Tibial nerve (tissue), 4 donors: ENCODE measurements at regions not wholly inside any gene's neighbourhood (a gene's known extent, or its start where the extent isn't known, plus 50 kb on each side); places are given as distances from the start of the nearest gene placed in this dataset.
"Not testable (repeated sequence)": the region's sequence is repeated elsewhere in the genome, so short reads cannot be mapped to it uniquely, and the experiment has no call there.

Source experiments
- DNase-seq, 2 donors: peaks; one replicate each; pipeline ENCODE4 v3.0.0-alpha.2; 2019; ENCODE audit warnings: low spot score in 2 of 2
- H3K27ac ChIP-seq, 4 donors: fragments of 200-600 bp; sonication (generic) in 3 of 4; one replicate each; pipeline ENCODE4 v1.5.1; 2017 to 2019; ENCODE audit warnings: mild to moderate bottlenecking in 1 of 4
- H3K27me3 ChIP-seq, 2 donors: fragments of 200-600 bp; sonication (generic) in 1 of 2; one replicate each; pipeline versions ENCODE4 v1.5.1 to v1.6.0; 2017 to 2019
- H3K36me3 ChIP-seq, 3 donors: fragments of 200-600 bp; sonication (generic); one replicate each; pipeline ENCODE4 v1.5.1; 2018 to 2019
- H3K4me1 ChIP-seq, 4 donors: fragments of 200-600 bp; sonication (generic) in 3 of 4; one replicate each; pipeline ENCODE4 v1.5.1; 2017 to 2019
- H3K4me3 ChIP-seq, 4 donors: fragments of 200-600 bp; sonication (generic) in 3 of 4; one replicate each; pipeline ENCODE4 v1.5.1; 2017 to 2019; ENCODE audit warnings: mild to moderate bottlenecking in 1 of 4, moderate library complexity in 1 of 4
- H3K9me3 ChIP-seq, 4 donors: fragments of 200-600 bp; sonication (generic) in 3 of 4; one replicate each; pipeline ENCODE4 v1.5.1; 2017 to 2019
- EP300 ChIP-seq, 2 donors: sonication (generic); formaldehyde crosslinking; IDR thresholded peaks; one replicate each; pipeline ENCODE4 v1.6.1; 2017; ENCODE audit warnings: antibody characterized with exemption in 2 of 2, mild to moderate bottlenecking in 1 of 2
- POLR2A ChIP-seq, 2 donors: fragments of 450-650 bp; IDR thresholded peaks; one replicate each; pipeline ENCODE4 v1.6.1; 2017; ENCODE audit warnings: antibody characterized with exemption in 2 of 2, mild to moderate bottlenecking in 2 of 2, moderate library complexity in 2 of 2
- WGBS, 2 donors: methylation state at CpG; one replicate each; pipeline ENCODE4 v1.1.5; 2018; 5-methylcytosine and 5-hydroxymethylcytosine counted together
- TF ChIP-seq, protein P1 (sequence below), 5 experiments: fragments of 200-600 bp in 3 of 5; fragments of 450-650 bp in 2 of 5; sonication (generic) in 3 of 5; IDR thresholded peaks; one replicate each; pipeline ENCODE4 v1.5.1; 2016 to 2019; ENCODE audit warnings: antibody characterized with exemption in 5 of 5, mild to moderate bottlenecking in 3 of 5, moderate library complexity in 2 of 5

- no CpG with 5 or more reads among the region's 6 CpGs for WGBS, 2 donors
- no peak for DNase-seq
These were observed 1541.6 kb downstream of the TSPY10 start for GRCh38 chrY:11069271-11069670.

GRCh38 chrY:11070250-11071113 lies 1542.8 kb downstream of the TSPY10 start:
- 80% methylated on average over 17 of the region's 17 CpGs; no CpG with 5 or more reads in 1 of the 2 donors for WGBS, 2 donors
- H3K4me3 ChIP-seq: no peak overlapping the region
- DNase-seq: no peak

More at GRCh38 chrY:11069271-11069670, 1541.6 kb downstream of the TSPY10 start:
- Histone ChIP-seq H3K4me1 (no peaks in the 10 kb centered on the region), H3K27me3 (no peaks in the 10 kb centered on the region), H3K4me3 (no peak overlapping the region), H3K36me3 (no peaks in the 10 kb centered on the region), H3K9me3 (peaks cover 0 to 10% (median 0%) of the 10 kb centered on the region in 4 donors), H3K27ac (no peak overlapping the region)
- TF ChIP-seq, protein P1, sequence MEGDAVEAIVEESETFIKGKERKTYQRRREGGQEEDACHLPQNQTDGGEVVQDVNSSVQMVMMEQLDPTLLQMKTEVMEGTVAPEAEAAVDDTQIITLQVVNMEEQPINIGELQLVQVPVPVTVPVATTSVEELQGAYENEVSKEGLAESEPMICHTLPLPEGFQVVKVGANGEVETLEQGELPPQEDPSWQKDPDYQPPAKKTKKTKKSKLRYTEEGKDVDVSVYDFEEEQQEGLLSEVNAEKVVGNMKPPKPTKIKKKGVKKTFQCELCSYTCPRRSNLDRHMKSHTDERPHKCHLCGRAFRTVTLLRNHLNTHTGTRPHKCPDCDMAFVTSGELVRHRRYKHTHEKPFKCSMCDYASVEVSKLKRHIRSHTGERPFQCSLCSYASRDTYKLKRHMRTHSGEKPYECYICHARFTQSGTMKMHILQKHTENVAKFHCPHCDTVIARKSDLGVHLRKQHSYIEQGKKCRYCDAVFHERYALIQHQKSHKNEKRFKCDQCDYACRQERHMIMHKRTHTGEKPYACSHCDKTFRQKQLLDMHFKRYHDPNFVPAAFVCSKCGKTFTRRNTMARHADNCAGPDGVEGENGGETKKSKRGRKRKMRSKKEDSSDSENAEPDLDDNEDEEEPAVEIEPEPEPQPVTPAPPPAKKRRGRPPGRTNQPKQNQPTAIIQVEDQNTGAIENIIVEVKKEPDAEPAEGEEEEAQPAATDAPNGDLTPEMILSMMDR (IDR thresholded peaks at IDR 0.05): no peak
- TF ChIP-seq POLR2A (IDR thresholded peaks at IDR 0.05) (no peak), EP300 (IDR thresholded peaks at IDR 0.05) (no peak)

DNA sequence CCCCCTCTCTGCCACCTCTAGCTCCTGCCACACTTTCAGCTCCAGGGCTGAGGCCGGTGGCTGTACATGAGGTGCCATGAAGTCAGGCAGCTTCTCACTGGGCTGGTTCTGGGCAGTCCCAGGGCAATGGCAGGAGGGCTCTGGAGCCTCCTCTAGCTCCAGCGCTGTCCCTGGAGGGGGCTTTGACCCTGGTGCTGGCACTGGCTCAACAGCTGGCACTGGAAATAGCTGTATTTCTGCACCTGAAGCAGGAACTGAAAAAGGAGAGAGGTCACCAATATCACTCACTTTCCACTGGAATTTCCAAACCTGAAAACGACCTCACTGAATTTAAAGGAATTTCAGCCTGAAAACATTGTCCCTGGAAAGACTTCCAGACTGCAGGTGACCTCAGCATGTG lies 1558.1 kb downstream of the TSPY10 start:
- not testable (repeated sequence) for H3K4me3 ChIP-seq, H3K27me3 ChIP-seq, H3K4me1 ChIP-seq, H3K9me3 ChIP-seq, DNase-seq, H3K36me3 ChIP-seq, H3K27ac ChIP-seq
- 39% methylated on average over 3 of the region's 3 CpGs; no CpG with 5 or more reads in 1 of the 2 donors for WGBS, 2 donors

More at GRCh38 chrY:11070250-11071113, 1542.8 kb downstream of the TSPY10 start:
- Histone ChIP-seq H3K36me3 (no peaks in the 10 kb centered on the region), H3K9me3 (peaks cover 0 to 10% (median 0%) of the 10 kb centered on the region in 4 donors), H3K27me3 (no peaks in the 10 kb centered on the region), H3K4me1 (no peaks in the 10 kb centered on the region), H3K27ac (no peak overlapping the region)
- TF ChIP-seq POLR2A (IDR thresholded peaks at IDR 0.05) (no peak), EP300 (IDR thresholded peaks at IDR 0.05) (no peak)
- TF ChIP-seq, protein P1 (IDR thresholded peaks at IDR 0.05): no peak

- 45 to 71% methylated on average over 7 to 14 of the region's 20 CpGs for WGBS, 2 donors
- not testable (repeated sequence) for H3K27ac ChIP-seq, H3K36me3 ChIP-seq, DNase-seq, H3K4me3 ChIP-seq, H3K27me3 ChIP-seq, H3K4me1 ChIP-seq
- peaks cover 0 to 32% (median 0%) of the 10 kb centered on the region in 4 donors for H3K9me3 ChIP-seq
These were observed 1569.8 kb downstream of the TSPY10 start for GRCh38 chrY:11097498-11097897.

GRCh38 chrY:11098419-11098818 lies 1570.7 kb downstream of the TSPY10 start:
- H3K27me3 ChIP-seq, DNase-seq, H3K27ac ChIP-seq, H3K4me3 ChIP-seq, H3K4me1 ChIP-seq, H3K36me3 ChIP-seq: not testable (repeated sequence)
- peaks cover 0 to 33% (median 0%) of the 10 kb centered on the region in 4 donors for H3K9me3 ChIP-seq
- whole genome bisulfite sequencing, 2 donors: 66 to 77% methylated on average over 17 to 21 of the region's 21 CpGs

- peaks cover 0 to 33% (median 0%) of the 10 kb centered on the region in 4 donors for H3K9me3 ChIP-seq
- H3K36me3 ChIP-seq: no peaks in the 10 kb centered on the region
- no peak overlapping the region for H3K4me3 ChIP-seq
- H3K4me1 ChIP-seq: no peaks in the 10 kb centered on the region
- TF ChIP-seq EP300 (IDR thresholded peaks at IDR 0.05): no peak
- TF ChIP-seq, protein P1 (IDR thresholded peaks at IDR 0.05): no peak
- TF ChIP-seq POLR2A (IDR thresholded peaks at IDR 0.05): no peak
- no peaks in the 10 kb centered on the region for H3K27me3 ChIP-seq
- WGBS, 2 donors: 80% methylated on average over 16 of the region's 16 CpGs; no CpG with 5 or more reads in 1 of the 2 donors
- no peak for DNase-seq
- no peak overlapping the region for H3K27ac ChIP-seq
These were observed 1571.3 kb downstream of the TSPY10 start for GRCh38 chrY:11099004-11099403.

DNA sequence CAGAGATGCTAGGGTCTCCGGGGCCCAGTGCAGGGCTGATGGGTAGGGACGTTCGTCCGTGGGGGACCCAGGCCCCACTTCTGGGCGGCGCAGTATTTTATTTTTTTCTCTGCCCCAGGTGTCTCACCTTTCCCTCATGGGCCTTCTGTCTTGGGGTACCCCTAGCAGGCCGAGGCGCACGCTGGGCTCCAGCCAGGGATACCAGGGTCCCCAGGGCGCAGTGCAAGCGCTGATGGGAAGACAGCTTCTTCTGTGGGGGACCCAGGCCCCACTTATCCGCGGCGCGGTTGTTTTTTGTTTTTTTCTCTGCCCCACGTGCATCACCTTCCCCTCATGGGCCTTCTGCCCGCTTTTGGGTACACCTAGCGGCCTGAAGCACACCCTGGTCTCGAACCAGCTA lies 1572.8 kb downstream of the TSPY10 start:
- not testable (repeated sequence) for H3K36me3 ChIP-seq, H3K27ac ChIP-seq, H3K4me1 ChIP-seq, H3K27me3 ChIP-seq, H3K4me3 ChIP-seq, DNase-seq
- WGBS, 2 donors: 75% methylated on average over 13 of the region's 19 CpGs; no CpG with 5 or more reads in 1 of the 2 donors
- H3K9me3 ChIP-seq: peaks cover 0 to 33% (median 0%) of the 10 kb centered on the region in 4 donors

GRCh38 chrY:11102987-11103386 lies 1575.3 kb downstream of the TSPY10 start:
- H3K4me3 ChIP-seq, H3K27me3 ChIP-seq: not testable (repeated sequence)

GRCh38 chrY:11107127-11107918 lies 1579.6 kb downstream of the TSPY10 start:
- H3K4me1 ChIP-seq, H3K27me3 ChIP-seq, H3K36me3 ChIP-seq, DNase-seq, H3K9me3 ChIP-seq, H3K27ac ChIP-seq, H3K4me3 ChIP-seq: not testable (repeated sequence)
- WGBS, 2 donors: 53 to 68% methylated on average over 37 to 43 of the region's 44 CpGs

More at GRCh38 chrY:11102987-11103386, 1575.3 kb downstream of the TSPY10 start:
- WGBS, 2 donors: 69 to 77% methylated on average over 11 to 15 of the region's 26 CpGs
- not testable (repeated sequence) for H3K4me1 ChIP-seq, H3K36me3 ChIP-seq, DNase-seq, H3K27ac ChIP-seq
- peaks cover 0 to 28% (median 0%) of the 10 kb centered on the region in 4 donors for H3K9me3 ChIP-seq
